HepG2 (cell line): ENCODE measurements at regions not wholly inside any gene's neighbourhood (a gene's known extent, or its start where the extent isn't known, plus 50 kb on each side); places are given as distances from the start of the nearest gene placed in this dataset.
A peak's percentile ranks its signal among the peaks of the same experiment; 100 is the strongest.

Experiments
- ATAC-seq: fragments of 200-7000 bp; cut with Tn5 transposase; 3 replicates; pipeline ENCODE4 v1.9.1; 2020; ENCODE audit warnings: mild to moderate bottlenecking, moderate library complexity
- BruUV-seq: library from RNA; stranded (reverse); fragments of 400-500 nt; replicated peaks from 2 replicates; lab custom pipeline; 2021; lab: Mats Ljungman, UMichigan
- CTCF ChIA-PET: fragments of 300-600 bp; formaldehyde crosslinking; extraction: SDS; loops from one replicate; lab custom pipeline; 2021; ENCODE audit warnings: low total read pairs, inconsistent platforms, low intra/inter-chr PET ratio; lab: Yijun Ruan, JAX
- POLR2A ChIA-PET: fragments of 350-600 bp; sonication (Branson Sonifier 250); formaldehyde crosslinking; loops from one replicate; lab custom pipeline; 2020; ENCODE audit warnings: antibody characterized with exemption, inconsistent platforms; lab: Yijun Ruan, JAX
- DNase-seq: peaks from one replicate; pipeline ENCODE4 v3.0.0-alpha.2; 2015; ENCODE audit warnings: low spot score
- FAIRE-seq: peaks from 3 replicates; lab custom pipeline; 2011; peaks lifted over from hg19 to GRCh38; lab: Jason Lieb, UNC
- H2AFZ ChIP-seq: one replicate; pipeline ENCODE4 v1.6.1; 2011; ENCODE audit warnings: low read length, inconsistent platforms
- H3K27ac ChIP-seq: fragments of 300-600 bp; 3 replicates; pipeline ENCODE4 v1.8.0; 2011; ENCODE audit warnings: mixed run types, mild to moderate bottlenecking, mixed read lengths, low read length, inconsistent platforms; ENCODE audit not compliant: insufficient read depth; ENCODE audit errors: extremely low read length
- H3K27me3 ChIP-seq, 2 experiments: fragments of 200-600 bp in 1 of 2; 2 replicates in 1 of 2; 3 replicates in 1 of 2; pipeline versions ENCODE4 v1.6.0 to v1.8.0; 2011; ENCODE audit warnings: low read length in 2 of 2, mild to moderate bottlenecking in 2 of 2, moderate library complexity in 2 of 2, inconsistent platforms in 1 of 2; ENCODE audit not compliant: insufficient read depth in 2 of 2, control insufficient read depth in 1 of 2
- H3K36me3 ChIP-seq, 2 experiments: fragments of 200-600 bp in 1 of 2; replicated peaks in 1 of 2; 2 replicates in 1 of 2; 3 replicates in 1 of 2; pipeline versions ENCODE4 v1.5.1 to v1.8.0; 2011; ENCODE audit warnings: low read length in 2 of 2, inconsistent platforms in 1 of 2; ENCODE audit not compliant: insufficient read depth in 2 of 2, control insufficient read depth in 1 of 2
- H3K4me1 ChIP-seq: 2 replicates; pipeline ENCODE4 v1.5.1; 2012; ENCODE audit warnings: low read length, inconsistent platforms; ENCODE audit not compliant: insufficient read depth
- H3K4me2 ChIP-seq: 2 replicates; pipeline ENCODE4 v1.6.0; 2011; ENCODE audit warnings: low read depth, low read length, inconsistent platforms
- H3K4me3 ChIP-seq, 3 experiments: fragments of 200-600 bp in 1 of 3; sonication (generic), shearing (Covaris generic) in 1 of 3; replicated peaks in 1 of 3; 2 replicates each; pipeline ENCODE4 v1.5.1; 2011 to 2016; ENCODE audit warnings: low read length in 3 of 3, inconsistent platforms in 2 of 3, low read depth in 2 of 3, mild to moderate bottlenecking in 2 of 3, control low read depth in 1 of 3, mixed read lengths in 1 of 3; ENCODE audit not compliant: insufficient read depth in 1 of 3
- H3K79me2 ChIP-seq: one replicate; pipeline ENCODE4 v1.6.1; 2011; ENCODE audit warnings: low read length, inconsistent platforms; ENCODE audit not compliant: insufficient read depth
- H3K9ac ChIP-seq: 2 replicates; pipeline ENCODE4 v1.6.0; 2011; ENCODE audit warnings: mild to moderate bottlenecking, low read depth, low read length, inconsistent platforms; ENCODE audit not compliant: insufficient read depth
- H3K9me3 ChIP-seq: 2 replicates; pipeline ENCODE4 v1.5.1; 2012; ENCODE audit warnings: mild to moderate bottlenecking, low read length
- H4K20me1 ChIP-seq: 2 replicates; pipeline ENCODE4 v1.6.0; 2011; ENCODE audit warnings: inconsistent platforms, mild to moderate bottlenecking, low read length, moderate library complexity; ENCODE audit not compliant: insufficient read depth
- KAT2B ChIP-seq: fragments of 150-350 bp; IDR thresholded peaks from 2 replicates; pipeline ENCODE4 v1.6.1; 2014; ENCODE audit warnings: low read depth, low read length, borderline replicate concordance
- MAFK ChIP-seq, 2 experiments: IDR thresholded peaks in 1 of 2; conservative IDR thresholded peaks in 1 of 2; 2 replicates each; pipeline ENCODE4 v1.6.1; 2011; ENCODE audit warnings: improper control_type of control experiment in 2 of 2, low read length in 2 of 2
- NFE2L2 ChIP-seq: fragments of 150-350 bp; IDR thresholded peaks from 2 replicates; pipeline ENCODE4 v1.6.1; 2014; ENCODE audit warnings: low read length
- USF2 ChIP-seq, 2 experiments: sonication (generic) in 1 of 2; formaldehyde crosslinking in 1 of 2; IDR thresholded peaks; 2 replicates each; pipeline versions ENCODE4 v1.5.1 to v1.6.1; 2011 to 2020; ENCODE audit warnings: borderline replicate concordance in 1 of 2, low read depth in 1 of 2, low read length in 1 of 2, mild to moderate bottlenecking in 1 of 2, missing genetic modification reagents in 1 of 2, moderate library complexity in 1 of 2
- ZBTB39 ChIP-seq: sonication (generic); formaldehyde crosslinking; IDR thresholded peaks from 2 replicates; pipeline ENCODE4 v1.5.0; 2020; ENCODE audit warnings: missing genetic modification reagents
- WGBS: methylation state at CpG from one replicate; pipeline ENCODE4 v1.1.6; 2017; ENCODE audit warnings: low lambda C conversion rate; 5-methylcytosine and 5-hydroxymethylcytosine counted together
- in situ Hi-C: cut with HindIII; loops from 2 replicates; pipeline ENCODE4 v1.10.0; 2017; ENCODE audit warnings: low pct_unique_long_range_greater_than_20kb; ENCODE audit not compliant: extremely low pct_ligation_motif_present
- intact Hi-C: fragments of 100-400 bp; cut with micrococcal nuclease; formaldehyde crosslinking; loops from one replicate; pipeline ENCODE4 v1.10.0; 2022; ENCODE audit not compliant: unreplicated experiment
- TF ChIP-seq, protein P1 (sequence below): sonication (generic); formaldehyde crosslinking; IDR thresholded peaks from 2 replicates; pipeline ENCODE4 v1.8.1; 2023; ENCODE audit warnings: mild to moderate bottlenecking, inconsistent platforms, moderate library complexity, missing genetic modification reagents, borderline replicate concordance

- ChIA-PET POLR2A (no interaction called here), CTCF (no interaction called here)
- no peaks in the 10 kb centered on the region for H4K20me1 ChIP-seq
- no peaks in the 10 kb centered on the region for H3K36me3 ChIP-seq
- TF ChIP-seq ZBTB39 (CRISPR knock-in tag) (no peak), KAT2B (no peak), NFE2L2 (peak; percentile 45), MAFK (conservative IDR thresholded peaks at IDR 0.05 in 1 of 2, IDR thresholded peaks at IDR 0.05 in 1 of 2; ENCODE audit: low read length in 2 of 2) (peak; percentile 19 to 20; a peak in 2 of 4 replicates)
- intact Hi-C loops (no loop called here), in situ Hi-C loops (no loop called here)
- H3K27ac ChIP-seq = no peak overlapping the region
- peaks cover 24% of the 10 kb centered on the region for H3K4me1 ChIP-seq
- no TSS peak for BruUV-seq
- no peak overlapping the region for H3K4me2 ChIP-seq
- no peak for FAIRE-seq
- ATAC-seq = no peak
- H3K4me3 ChIP-seq = no peak overlapping the region
- H3K79me2 ChIP-seq = no peaks in the 10 kb centered on the region
- H3K9me3 ChIP-seq = no peaks in the 10 kb centered on the region; the same call in 1 of the 2 replicates
- H3K27me3 ChIP-seq = no peaks in the 10 kb centered on the region
- DNase-seq = no peak
- no peak overlapping the region for H3K9ac ChIP-seq
- H2AFZ ChIP-seq = no peak overlapping the region
Measured at GRCh38 chr12:18794000-18794399, 56.1 kb downstream of the CAPZA3 start.

- TF ChIP-seq, protein P1, sequence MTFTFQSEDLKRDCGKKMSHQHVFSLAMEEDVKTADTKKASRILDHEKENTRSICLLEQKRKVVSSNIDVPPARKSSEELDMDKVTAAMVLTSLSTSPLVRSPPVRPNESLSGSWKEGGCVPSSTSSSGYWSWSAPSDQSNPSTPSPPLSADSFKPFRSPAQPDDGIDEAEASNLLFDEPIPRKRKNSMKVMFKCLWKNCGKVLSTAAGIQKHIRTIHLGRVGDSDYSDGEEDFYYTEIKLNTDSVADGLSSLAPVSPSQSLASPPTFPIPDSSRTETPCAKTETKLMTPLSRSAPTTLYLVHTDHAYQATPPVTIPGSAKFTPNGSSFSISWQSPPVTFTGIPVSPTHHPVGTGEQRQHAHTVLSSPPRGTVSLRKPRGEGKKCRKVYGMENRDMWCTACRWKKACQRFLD (CRISPR knock-in tag) = no peak
- peak; percentile 35 for TF ChIP-seq USF2 (IDR thresholded peaks at IDR 0.05; ENCODE audit: low read depth, low read length)
- no peak for TF ChIP-seq USF2 (CRISPR knock-in tag; IDR thresholded peaks at IDR 0.05; ENCODE audit: borderline replicate concordance)
- TF ChIP-seq, all 625 proteins: peak for 1
- Histone ChIP-seq H3K27me3 (no peaks in the 10 kb centered on the region), H3K4me3 (no peak overlapping the region), H3K9me3 (no peaks in the 10 kb centered on the region), H3K4me2 (no peak overlapping the region), H3K9ac (no peak overlapping the region), H3K4me1 (peaks cover 38% of the 10 kb centered on the region), H3K36me3 (no peaks in the 10 kb centered on the region), H2AFZ (no peak overlapping the region), H4K20me1 (no peaks in the 10 kb centered on the region), H3K79me2 (no peaks in the 10 kb centered on the region), H3K27ac (no peak overlapping the region)
- WGBS = 36% methylated on average over 2 of the region's 2 CpGs
- POLR2A ChIA-PET = no interaction called here
- FAIRE-seq = no peak
- BruUV-seq = no TSS peak
- in situ Hi-C loops (no loop called here), intact Hi-C loops (no loop called here)
- no peak for ATAC-seq
- CTCF ChIA-PET = no interaction called here
- no peak for DNase-seq
Measured at GRCh38 chr12:18797604-18798003, 59.7 kb downstream of the CAPZA3 start.
